HG02798 (cell line): ENCODE measurements at regions not wholly inside any gene's neighbourhood (a gene's known extent, or its start where the extent isn't known, plus 50 kb on each side); places are given as distances from the start of the nearest gene placed in this dataset.

Experiments used
- ATAC-seq: cut with Tn5 transposase; IDR thresholded peaks from one replicate; pipeline ENCODE4 v1.9.1; 2021; ENCODE audit warnings: mild to moderate bottlenecking; ENCODE audit not compliant: unreplicated experiment, poor library complexity

DNA sequence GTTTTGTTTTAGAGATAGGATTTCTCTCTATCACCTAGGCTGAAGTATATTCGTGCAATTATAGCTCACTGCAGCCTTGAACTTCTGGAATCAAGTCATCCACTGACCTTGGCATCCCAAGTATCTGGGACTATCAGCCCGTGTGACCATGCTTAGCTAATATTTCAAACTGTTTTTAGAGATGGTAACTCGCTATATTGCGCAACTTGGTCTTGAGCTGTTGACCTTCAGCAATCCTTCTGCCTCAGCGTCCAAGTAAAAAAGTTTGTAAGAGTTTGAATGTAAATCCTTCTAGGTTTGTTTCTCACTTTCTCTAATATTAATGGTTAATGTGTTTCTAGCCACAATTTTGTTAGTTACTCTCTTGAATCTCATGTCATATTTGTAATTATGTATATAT lies 1243.5 kb upstream of the CADM2 start:
- ATAC-seq, result no peak

DNA sequence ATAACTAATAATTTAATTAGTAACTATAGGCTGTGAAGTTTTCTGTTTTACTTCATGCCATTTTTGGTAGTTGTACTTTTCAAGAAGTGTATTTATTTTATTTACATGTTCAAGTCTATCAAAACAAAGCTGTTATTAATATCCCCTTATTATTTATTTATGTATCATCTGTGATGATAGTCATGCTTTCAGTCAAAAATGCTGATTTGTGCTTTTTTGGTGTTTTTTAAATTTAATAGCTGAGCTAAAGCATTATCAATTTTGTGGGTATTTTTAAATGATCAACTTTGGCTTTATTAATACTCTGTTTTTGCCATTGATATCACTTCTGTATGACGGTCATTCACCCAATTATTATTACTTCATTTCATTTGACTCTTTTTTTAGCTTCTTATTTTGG lies 1229.2 kb upstream of the CADM2 start:
- ATAC-seq, result no peak

DNA sequence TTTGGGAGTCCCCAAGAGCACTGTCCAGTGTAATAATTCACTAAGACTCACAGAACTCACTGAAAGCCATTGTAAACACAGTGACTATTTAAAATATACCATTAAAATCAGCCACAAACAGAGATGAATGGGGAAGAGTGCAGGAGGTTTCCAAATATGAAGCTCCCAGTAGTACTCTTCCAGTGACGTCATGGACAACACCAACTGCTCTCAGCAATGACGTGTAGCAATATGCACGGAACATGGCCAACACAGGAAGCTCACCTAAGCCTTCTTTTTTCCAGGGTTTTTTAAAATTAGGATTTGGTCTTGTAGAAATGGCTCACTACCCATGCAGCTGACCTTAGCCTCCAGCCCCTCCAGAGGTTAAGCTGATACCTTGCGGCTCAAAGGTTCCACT lies 1224.1 kb upstream of the CADM2 start:
- ATAC-seq, result no peak

DNA sequence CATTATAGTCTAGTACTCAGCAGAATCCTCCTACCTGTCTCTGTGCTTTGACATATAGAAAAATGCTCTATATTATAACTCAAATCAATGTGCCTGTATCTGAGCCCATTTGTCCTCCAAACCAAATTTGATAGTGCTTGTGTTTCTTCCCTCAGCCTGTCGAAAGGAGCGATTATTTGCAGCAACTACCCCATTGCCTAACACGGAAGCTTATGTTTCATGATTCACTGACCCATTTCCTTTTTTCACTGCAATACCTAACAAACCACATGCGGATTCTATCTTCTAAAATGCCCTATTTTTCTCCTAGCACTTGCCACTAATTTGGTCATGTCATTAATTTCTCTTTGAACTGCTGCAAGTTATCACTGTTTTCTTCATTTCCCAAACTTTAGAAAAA lies 1220.6 kb upstream of the CADM2 start:
- no peak for ATAC-seq

DNA sequence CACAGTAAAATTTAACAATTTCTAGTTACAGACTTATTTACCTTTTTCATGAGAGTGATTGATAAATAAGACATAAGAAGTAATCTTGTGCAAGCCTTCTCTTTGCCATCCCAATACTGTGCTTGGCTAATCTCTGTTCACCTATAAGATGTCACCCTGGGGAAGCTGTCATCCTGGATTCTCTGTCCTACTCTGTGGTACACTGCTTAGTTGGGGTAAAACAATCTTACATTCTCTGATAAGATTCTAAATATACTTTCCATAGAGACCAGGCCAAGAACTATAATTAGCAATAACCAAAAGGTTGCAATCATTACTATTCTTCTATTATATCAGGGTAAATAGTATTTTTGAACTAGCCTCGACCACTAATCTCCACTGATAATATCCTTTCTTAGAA lies 1218.3 kb upstream of the CADM2 start:
- no peak for ATAC-seq

DNA sequence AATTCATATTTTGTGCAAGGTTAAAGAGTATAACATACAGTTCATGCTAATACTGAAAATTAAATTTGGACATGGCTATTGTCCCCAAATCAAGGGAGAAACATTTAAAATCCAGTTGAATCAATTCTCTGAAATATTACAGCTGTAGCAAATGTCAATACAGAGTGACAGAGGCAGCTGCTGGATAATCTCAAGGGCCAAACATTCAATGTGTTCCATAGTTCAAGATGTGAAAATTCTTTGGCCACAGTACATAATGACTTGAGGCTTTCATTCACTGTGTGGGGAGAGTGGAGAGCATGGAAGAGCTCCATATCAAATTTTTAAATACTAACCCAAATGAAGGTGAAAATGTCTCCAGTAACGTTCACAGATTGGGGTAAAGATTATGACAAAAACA lies 1192.8 kb upstream of the CADM2 start:
- ATAC-seq, result no peak

DNA sequence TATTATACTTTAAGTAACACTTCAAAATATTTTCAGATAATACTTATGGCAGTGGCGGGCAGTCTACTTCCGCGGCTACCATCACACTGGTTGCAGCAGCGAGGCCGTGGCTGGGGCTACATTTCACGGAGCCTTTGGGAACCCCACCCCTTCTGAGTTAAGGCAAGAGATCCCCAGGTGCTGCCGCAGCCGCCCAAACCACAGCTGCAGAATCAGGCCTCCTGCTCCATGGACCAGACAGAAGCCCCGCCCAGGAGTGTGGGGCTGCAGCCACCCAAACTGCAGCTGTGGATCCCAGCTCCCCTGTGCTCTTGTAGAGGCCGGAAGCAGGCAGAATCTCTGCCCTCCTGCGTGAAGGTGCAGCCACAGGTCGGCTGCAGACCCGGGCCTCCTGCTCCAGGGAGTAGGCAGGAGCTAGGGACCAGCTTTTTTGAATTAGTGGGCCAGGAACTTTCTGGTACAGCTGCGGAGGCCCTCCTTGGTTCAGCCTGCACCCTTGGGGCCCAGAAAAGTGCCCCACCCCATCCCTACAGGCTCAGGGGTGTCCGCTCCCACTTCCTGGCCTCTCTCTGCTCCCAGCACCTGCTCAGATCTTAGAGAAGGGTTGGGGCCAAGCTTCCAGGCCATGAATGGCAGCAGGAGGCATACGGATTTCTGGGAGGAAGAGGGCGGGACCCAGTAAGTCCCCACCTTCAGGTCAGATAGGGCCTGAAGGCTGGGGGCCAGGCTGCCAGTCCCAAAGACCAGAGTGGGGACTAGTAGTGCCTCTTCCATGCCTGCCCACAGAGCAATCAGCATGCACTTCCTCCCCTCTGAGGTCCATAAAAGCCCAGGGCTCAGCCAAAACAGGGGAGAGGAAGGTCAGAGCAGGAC lies 1188.8 kb upstream of the CADM2 start:
- ATAC-seq, result no peak

DNA sequence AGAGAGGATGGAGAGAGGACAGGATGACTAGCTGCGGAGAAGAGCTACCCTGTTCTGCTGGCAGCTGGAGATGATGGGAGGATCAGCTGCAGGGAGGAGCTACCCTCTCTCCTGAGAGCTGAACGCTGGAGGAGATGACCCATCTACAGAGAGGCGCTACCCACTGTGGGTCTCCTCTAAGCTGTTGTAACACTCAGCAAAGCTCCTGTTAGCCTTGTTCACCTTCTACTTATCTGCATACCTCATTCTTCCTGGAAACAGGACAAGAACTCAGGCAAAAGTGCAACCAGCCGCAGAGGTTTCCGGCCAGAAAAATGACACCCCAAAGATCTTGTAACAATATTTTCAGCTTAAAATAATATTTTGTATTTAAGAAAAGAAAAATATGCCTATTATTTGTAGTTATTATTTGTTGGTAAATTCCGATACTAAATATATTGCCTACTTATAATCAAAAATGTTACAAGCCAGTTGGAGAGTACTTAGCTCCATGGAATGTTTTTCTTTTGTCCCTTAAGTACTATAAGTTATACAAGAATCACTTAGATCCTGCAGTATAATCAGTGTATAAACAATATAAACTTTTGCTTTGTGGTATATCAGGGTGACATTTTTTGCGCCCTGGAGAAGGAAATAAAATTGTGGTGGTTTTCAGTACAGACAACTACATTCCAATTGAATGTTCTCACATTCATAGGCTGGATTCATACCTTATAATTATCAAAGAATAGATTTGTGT lies 1188.0 kb upstream of the CADM2 start:
- ATAC-seq, result no peak

DNA sequence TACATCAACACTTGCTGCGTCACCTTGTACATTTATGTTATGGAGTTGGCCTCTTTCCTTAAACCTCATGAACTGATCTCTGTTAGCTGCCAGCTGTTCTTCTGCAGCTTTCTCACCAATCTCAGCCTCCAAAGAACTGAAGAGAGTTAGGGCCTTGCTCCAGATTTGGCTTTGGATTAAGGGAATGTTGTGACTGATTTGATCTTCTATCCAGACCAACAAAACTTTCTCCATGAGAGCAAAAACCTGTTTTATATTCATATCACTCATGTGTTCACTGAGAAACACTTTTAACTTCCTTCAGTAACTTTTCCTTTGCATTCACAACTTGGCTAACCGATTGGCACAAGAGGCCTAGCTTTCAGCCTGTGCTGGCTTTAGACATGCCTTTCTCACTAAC lies 1156.0 kb upstream of the CADM2 start:
- ATAC-seq, result no peak

DNA sequence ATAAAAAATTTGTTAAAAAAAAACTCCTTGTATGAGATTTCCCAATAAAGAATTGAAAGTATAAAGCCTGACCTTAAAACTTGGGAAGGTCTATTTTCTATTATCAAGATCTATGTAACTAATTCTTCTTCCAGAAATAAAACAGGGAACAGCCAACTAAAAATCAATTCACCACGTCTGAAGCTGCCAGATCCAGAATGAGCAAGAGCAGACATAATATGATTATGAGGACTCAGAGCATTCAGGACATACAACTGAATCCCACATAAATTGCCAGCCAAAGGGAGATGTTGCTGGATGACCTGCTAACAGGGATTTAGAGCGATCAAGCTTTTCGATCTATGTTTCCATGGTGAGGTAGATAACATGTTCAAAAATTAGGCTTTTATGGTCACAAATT lies 1151.3 kb upstream of the CADM2 start:
- no peak for ATAC-seq

DNA sequence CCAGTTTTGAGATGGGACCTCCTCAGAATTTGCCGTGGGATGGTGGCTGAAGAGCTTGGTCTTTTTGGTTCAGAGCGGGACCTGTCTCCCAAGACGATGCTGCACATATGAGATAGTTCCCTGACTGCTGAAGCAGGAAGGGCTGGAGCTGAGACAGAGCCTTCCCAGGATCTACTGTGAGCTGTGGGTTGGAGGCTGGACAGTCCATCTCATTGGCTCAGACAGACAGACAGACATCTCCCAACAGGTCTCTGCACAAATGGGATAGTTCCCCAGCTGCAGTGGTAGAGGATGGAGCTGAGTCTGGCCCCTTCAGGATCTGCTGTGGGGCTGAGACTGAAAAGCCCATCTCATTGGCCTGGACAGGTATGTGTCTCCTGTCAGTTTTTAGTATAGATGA lies 1145.6 kb upstream of the CADM2 start:
- no peak for ATAC-seq

DNA sequence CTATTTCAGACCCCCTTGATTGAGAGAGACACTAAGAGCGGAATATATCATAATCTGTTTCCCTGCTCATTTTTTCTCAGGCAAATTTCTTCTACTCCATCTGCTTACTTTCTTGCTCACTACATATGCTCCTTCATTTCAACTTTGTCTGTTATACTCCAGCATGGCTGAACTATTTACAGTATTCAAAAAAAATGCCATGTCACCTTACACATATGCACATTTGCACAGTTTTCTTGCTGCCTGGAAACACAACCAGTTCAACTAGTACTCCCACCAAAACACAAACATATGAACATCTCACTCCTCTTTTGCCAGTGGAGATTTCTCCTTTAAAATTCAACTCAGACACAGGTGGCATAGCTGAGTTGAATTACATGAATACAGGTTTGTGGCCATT lies 1142.1 kb upstream of the CADM2 start:
- no peak for ATAC-seq

DNA sequence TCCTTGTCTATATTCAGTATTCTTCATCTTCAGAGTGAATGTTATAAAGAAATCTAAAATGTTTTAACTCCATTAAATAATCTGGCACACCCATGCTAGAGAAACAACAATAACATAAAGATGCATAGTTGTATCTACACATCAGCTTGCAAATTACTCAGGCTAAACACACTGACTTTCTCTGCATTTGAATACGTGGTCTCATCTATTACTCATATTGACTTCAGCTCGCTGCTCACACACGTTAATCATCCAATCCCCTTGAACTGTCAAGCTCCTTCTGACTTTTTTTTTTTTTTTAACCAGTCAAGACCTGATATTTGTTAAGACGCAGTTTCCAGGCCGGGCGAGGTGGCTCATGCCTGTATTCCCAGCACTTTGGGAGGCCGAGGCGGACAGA lies 1137.3 kb upstream of the CADM2 start:
- no peak for ATAC-seq

DNA sequence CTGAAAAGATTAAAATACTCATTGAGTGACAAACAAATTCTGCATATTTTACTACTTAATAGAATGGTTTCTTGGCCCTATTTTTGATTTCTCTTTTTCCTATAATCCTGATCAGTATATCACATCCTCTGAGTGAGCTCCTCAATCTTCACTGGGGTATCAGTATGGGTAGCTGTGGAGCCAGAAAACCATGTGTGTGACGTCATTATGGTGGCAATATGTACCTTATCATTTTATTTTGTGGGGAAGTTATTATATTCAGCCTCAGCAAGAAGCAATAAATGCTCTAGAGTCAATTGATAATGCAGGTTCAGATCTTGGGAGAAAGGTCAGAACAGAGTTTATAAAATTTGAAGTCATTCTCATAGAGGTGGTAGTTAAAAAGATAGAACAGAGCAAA lies 1135.7 kb upstream of the CADM2 start:
- ATAC-seq, result no peak

DNA sequence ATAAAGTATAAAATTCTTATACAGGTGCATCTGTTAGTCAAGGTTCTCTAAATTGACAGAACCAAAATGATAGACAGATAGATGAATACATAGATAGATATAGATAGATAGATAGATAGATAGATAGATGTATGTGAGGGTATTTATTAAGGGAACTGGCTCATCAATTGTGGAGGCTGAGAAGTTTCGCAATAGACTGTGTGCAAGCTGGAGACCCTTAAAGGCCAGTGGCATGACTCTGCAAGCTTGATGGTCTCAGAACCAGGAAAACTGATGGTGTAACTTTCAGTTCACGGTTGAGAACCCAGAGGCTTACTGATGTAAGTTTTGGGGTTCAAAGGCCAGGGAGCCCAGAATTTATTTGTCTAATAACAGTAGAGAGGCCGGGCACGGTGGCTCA lies 1123.7 kb upstream of the CADM2 start:
- ATAC-seq, result no peak

DNA sequence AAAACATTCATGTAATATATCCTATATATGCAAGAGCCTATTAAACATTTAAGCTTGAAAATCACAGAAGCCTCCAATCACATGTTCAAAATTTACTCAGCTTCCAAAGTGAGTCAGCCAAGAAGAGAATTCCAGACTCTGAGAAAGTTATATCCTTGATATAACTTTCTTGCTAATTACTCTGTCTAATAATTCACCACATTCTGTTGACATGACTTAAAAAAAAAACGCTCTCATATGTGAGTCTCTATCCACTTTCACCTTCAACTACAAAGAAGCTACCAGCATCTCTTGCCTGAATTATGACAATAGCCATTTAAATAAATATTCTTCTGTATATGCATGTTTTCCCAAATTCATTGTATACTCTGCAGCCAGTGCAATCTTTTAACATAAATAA lies 1116.3 kb upstream of the CADM2 start:
- ATAC-seq, result no peak

DNA sequence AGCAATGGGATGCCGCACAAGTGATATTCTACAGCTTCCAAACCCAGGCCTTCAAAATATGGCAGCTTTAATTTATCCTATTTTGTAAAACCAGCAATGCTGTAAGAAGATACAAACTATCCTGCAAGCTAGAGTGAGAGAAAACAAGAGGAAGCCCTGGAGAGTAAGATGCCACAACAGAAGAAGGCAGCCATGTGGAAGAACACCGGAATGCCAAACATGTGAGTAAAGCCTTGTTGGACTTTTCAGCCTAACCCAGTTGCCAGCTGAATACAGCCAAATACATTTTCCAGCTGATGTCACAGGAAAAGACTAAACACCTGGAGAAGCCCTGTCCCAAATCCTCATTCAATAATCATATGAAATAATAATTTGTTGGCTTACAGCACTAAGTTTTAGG lies 1115.1 kb upstream of the CADM2 start:
- no peak for ATAC-seq

DNA sequence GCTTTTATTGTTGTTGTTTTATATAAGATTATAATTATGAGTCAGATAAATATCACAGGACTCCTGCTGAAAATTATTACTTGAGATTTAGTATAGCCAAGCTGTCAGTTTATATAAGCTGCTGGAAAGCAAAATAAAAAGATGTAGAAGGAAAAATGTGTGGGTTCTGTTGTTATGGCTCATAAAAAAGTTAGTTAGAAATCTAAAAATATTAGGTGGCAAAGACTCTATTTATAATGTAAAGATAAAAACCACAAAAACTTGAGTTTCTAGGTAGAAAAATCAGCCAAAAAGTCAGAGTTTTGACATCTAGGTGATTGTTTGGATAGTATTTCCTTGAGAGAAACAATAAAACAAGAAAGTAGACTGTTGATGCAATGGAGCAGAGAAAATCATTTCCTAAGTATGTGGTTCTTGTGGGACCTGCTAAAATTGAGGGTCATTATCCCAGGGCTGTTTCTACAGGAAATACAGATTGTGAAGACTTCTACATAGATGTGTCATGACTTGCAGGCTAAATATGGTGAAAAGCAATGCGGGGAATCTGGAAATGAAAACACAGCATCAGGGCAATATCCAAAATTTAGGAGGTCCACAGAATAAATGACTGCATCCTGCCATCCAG lies 1109.6 kb upstream of the CADM2 start:
- ATAC-seq, result no peak

DNA sequence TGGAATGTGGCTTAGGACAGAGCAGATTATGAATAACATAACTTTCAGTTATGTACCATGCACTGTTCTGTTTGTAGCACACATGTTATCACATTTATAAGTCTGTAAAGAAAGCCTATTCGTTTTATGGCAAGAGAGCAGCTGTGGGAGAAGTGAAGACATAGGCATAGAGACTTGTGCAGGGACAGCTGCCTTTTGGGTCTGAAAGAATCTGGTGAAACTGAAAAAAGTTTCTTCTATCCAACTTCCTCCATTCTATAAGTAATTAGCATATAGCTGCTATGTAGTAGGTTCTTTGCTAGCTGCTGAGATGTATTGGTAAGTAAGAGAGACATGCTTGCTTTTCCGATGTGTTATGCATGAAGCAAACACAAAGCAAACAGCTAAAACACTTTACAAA lies 1095.4 kb upstream of the CADM2 start:
- no peak for ATAC-seq

DNA sequence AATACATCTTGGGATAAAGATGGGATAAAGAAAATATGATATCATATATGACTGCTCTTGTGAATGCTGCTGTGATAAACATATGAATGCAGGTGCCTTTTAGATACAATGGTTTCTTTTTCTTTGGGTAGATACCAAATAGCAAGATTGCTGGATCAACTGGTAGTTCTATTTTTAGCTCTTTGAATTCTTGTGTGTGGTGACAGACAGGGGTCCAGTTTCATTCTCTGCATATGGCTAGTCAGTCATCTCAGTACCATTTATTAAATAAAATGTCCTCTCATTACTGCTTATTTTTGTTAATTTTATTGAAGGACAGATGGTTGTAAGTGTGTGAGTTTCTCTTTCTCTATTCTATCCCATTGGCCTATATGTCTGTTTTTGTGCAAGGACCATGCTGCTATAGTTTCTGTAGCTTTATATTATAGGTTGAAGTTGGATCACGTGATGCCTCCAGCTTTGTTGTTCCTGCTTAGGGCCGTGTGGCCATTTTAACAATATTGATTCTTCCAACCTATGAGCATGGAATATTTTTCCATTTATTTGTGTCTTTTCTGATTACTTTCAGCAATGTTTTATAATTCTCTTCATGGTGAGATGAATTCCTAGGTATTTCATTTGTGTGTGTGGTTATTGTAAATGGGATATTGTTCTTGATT lies 1089.8 kb upstream of the CADM2 start:
- ATAC-seq, result no peak

DNA sequence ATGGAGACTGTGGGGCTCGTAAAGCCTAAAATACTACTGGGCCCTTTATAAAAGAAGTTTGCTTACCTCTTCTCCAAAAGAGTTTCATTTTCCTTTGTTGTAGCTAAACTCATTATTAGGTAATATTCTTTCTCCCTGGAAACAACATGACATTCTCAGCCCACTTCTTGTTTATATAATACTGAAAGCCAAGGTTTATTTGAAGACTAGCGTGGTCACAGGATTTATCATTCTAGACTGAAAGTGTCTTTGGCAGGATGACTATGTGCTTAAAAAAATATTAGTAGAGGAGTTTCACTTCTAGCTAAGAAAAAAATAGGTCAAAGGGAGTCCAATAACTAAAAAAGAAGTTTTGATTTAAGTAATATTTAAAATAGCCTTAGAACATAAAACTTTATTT lies 1085.2 kb upstream of the CADM2 start:
- ATAC-seq, result no peak
